Lung (tissue), 11 donors: ENCODE measurements at regions not wholly inside any gene's neighbourhood (a gene's known extent, or its start where the extent isn't known, plus 50 kb on each side); places are given as distances from the start of the nearest gene placed in this dataset.
"Not testable (repeated sequence)": the region's sequence is repeated elsewhere in the genome, so short reads cannot be mapped to it uniquely, and the experiment has no call there.

Experiments
- ATAC-seq: fragments of 200-7000 bp; cut with Tn5 transposase; one replicate; pipeline ENCODE4 v1.9.1; 2020; ENCODE audit warnings: moderate number of reproducible peaks; ENCODE audit not compliant: insufficient read depth, low FRiP score
- DNase-seq, 3 donors: peaks; one replicate each; pipeline ENCODE4 v3.0.0-alpha.2; 2013 to 2017
- H3K27ac ChIP-seq, 2 donors: one replicate each; pipeline ENCODE4 v1.5.1; 2013; ENCODE audit warnings: mild to moderate bottlenecking in 2 of 2, moderate library complexity in 2 of 2, control low read depth in 1 of 2, inconsistent platforms in 1 of 2, low read depth in 1 of 2, low read length in 1 of 2
- H3K27me3 ChIP-seq, 3 donors: one replicate each; pipeline ENCODE4 v1.5.1; 2013; ENCODE audit warnings: low read length in 2 of 3; ENCODE audit not compliant: control insufficient read depth in 3 of 3, insufficient read depth in 3 of 3
- H3K36me3 ChIP-seq, 4 donors: one replicate each; pipeline ENCODE4 v1.5.1; 2013; ENCODE audit warnings: low read length in 4 of 4, mild to moderate bottlenecking in 1 of 4, moderate library complexity in 1 of 4; ENCODE audit not compliant: control insufficient read depth in 4 of 4, insufficient read depth in 4 of 4
- H3K4me1 ChIP-seq, 5 donors: one replicate each; pipeline ENCODE4 v1.5.1; 2013; ENCODE audit warnings: low read length in 5 of 5, mild to moderate bottlenecking in 2 of 5, moderate library complexity in 1 of 5; ENCODE audit not compliant: control insufficient read depth in 5 of 5, insufficient read depth in 5 of 5
- H3K4me3 ChIP-seq: one replicate; pipeline ENCODE4 v1.5.1; 2013; ENCODE audit warnings: mild to moderate bottlenecking, control low read depth, moderate library complexity
- H3K9ac ChIP-seq, 2 donors: one replicate each; pipeline ENCODE4 v1.5.1; 2013; ENCODE audit warnings: low read length in 2 of 2, control low read depth in 1 of 2; ENCODE audit not compliant: insufficient read depth in 1 of 2
- H3K9me3 ChIP-seq, 4 donors: one replicate each; pipeline ENCODE4 v1.5.1; 2013; ENCODE audit warnings: low read length in 3 of 4, mild to moderate bottlenecking in 1 of 4, moderate library complexity in 1 of 4; ENCODE audit not compliant: control insufficient read depth in 4 of 4, insufficient read depth in 3 of 4
- WGBS, 2 donors: extraction: QIAGEN DNeasy Blood & Tissue Kit; methylation state at CpG; one replicate each; pipeline ENCODE4 v1.1.7; 2013; 5-methylcytosine and 5-hydroxymethylcytosine counted together
- TF ChIP-seq, protein P1 (sequence below): IDR thresholded peaks from 2 replicates; pipeline ENCODE4 v1.5.1; 2012; ENCODE audit warnings: mild to moderate bottlenecking; ENCODE audit errors: control extremely low read depth, extremely low read depth
- donor health status: control.
- donor health status: control.
- donor health status: Bipolar disorder and iron deficiency.
- donor health status: healthy.
- donor health status: DM: yes; HTN: yes; CAD: no.

DNA sequence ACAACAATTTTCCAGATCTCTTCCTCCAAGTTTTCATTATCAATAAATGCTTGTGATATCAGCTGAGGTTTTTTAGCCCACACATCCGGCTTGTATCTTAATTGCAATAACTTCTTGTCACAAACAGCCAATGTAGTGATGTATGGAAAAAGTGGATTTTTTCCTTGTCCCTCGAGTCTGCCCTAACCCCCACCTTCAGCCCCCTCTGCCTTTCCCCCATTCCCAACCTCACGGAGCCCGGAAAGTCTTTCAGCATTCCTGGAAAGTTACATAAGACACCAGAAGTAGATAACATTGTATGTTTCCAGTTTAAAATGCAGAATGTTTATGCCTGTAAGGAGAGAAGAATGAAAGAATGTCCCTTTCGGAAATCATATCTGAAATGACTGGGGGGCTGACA is 179.2 kb upstream of the PHACTR1 start:
- Histone ChIP-seq H3K27me3 (no peaks in the 10 kb centered on the region), H3K9ac (no peak overlapping the region), H3K36me3 (no peaks in the 10 kb centered on the region), H3K4me1 (peaks cover 0 to 5% (median 0%) of the 10 kb centered on the region in 5 donors), H3K27ac (no peak overlapping the region), H3K4me3 (no peak overlapping the region), H3K9me3 (no peaks in the 10 kb centered on the region)
- ATAC-seq: no peak
- TF ChIP-seq, protein P1, sequence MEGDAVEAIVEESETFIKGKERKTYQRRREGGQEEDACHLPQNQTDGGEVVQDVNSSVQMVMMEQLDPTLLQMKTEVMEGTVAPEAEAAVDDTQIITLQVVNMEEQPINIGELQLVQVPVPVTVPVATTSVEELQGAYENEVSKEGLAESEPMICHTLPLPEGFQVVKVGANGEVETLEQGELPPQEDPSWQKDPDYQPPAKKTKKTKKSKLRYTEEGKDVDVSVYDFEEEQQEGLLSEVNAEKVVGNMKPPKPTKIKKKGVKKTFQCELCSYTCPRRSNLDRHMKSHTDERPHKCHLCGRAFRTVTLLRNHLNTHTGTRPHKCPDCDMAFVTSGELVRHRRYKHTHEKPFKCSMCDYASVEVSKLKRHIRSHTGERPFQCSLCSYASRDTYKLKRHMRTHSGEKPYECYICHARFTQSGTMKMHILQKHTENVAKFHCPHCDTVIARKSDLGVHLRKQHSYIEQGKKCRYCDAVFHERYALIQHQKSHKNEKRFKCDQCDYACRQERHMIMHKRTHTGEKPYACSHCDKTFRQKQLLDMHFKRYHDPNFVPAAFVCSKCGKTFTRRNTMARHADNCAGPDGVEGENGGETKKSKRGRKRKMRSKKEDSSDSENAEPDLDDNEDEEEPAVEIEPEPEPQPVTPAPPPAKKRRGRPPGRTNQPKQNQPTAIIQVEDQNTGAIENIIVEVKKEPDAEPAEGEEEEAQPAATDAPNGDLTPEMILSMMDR: no peak
- peak in 2 of 3 donors; percentile 22 to 35 for DNase-seq
- WGBS, 2 donors: 36 to 62% methylated on average over 5 of the region's 5 CpGs

DNA sequence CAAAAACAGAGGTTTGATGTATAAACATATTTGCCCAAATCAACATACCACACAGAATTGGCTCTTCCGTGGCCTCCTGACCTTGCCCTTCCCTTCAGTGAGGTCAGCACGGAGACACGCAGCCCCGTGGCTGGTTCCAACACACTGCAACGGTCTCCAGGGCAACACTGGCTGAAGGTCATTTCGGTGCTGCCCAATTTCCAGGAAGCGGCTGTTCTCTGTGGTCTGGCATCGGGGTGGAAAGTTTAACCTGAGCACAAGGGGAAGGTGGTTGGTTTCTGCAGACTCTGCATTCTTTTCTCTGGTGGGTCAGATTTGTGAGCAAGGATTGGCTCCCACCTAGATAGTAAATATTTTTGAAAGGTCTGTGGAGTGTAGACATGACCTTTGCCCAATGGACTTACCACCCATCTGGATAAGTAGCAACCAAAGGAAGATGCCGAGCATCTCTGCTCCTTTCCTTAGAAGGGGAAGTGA is 177.6 kb upstream of the PHACTR1 start:
- peaks cover 0 to 5% (median 0%) of the 10 kb centered on the region in 5 donors for H3K4me1 ChIP-seq
- 66 to 79% methylated on average over 9 of the region's 9 CpGs for WGBS, 2 donors
- no peak overlapping the region for H3K9ac ChIP-seq
- ATAC-seq: no peak
- H3K27ac ChIP-seq: no peak overlapping the region
- H3K4me3 ChIP-seq: no peak overlapping the region
- peak; percentile 18 to 29 (median 20) for DNase-seq
- TF ChIP-seq, protein P1: no peak
- no peaks in the 10 kb centered on the region for H3K27me3 ChIP-seq
- no peaks in the 10 kb centered on the region for H3K9me3 ChIP-seq
- H3K36me3 ChIP-seq: no peaks in the 10 kb centered on the region

- WGBS, 2 donors: 85 to 97% methylated on average over 4 of the region's 4 CpGs
- not testable (repeated sequence) for H3K27ac ChIP-seq, H3K4me3 ChIP-seq, ATAC-seq, H3K36me3 ChIP-seq, H3K4me1 ChIP-seq, H3K9me3 ChIP-seq, DNase-seq, H3K9ac ChIP-seq, H3K27me3 ChIP-seq
Observed at GRCh38 chr6:12542319-12543115, 174.1 kb upstream of the PHACTR1 start.

DNA sequence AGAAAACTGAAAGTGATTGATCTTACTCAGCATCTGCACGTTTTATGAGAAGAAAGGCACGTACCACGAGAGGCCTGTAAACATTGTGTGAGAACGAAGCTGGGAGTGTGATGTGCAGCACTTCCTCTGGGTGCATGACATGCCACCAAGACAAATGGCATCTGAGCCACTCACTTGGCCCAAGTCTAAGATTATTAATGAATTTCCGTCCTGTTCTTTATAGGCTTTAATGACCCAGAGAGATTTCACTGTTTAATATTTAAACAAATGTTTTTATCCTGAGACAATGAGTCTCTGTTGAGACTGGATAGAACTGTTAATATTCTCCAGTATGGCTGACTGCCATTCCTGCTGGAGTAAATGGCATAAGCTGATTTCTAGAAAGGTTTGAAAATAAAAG is 172.6 kb upstream of the PHACTR1 start:
- WGBS, 2 donors: 54 to 68% methylated on average over 5 of the region's 5 CpGs
- no peaks in the 10 kb centered on the region for H3K27me3 ChIP-seq
- no peaks in the 10 kb centered on the region for H3K36me3 ChIP-seq
- peaks cover 0 to 2% (median 0%) of the 10 kb centered on the region in 4 donors for H3K9me3 ChIP-seq
- TF ChIP-seq, protein P1: no peak
- H3K27ac ChIP-seq: no peak overlapping the region
- ATAC-seq: no peak
- peak in 2 of 3 donors; percentile 42 to 68 for DNase-seq
- H3K4me3 ChIP-seq: no peak overlapping the region
- H3K9ac ChIP-seq: no peak overlapping the region
- peaks cover 0 to under 1% (median 0%) of the 10 kb centered on the region in 5 donors for H3K4me1 ChIP-seq
